Cardiac fibroblast (primary cell): ENCODE measurements at regions not wholly inside any gene's neighbourhood (a gene's known extent, or its start where the extent isn't known, plus 50 kb on each side); places are given as distances from the start of the nearest gene placed in this dataset.

Source experiments
- DNase-seq, 2 donors: peaks; one replicate each; pipeline versions ENCODE4 v3.0.0 to v3.0.0-alpha.2; 2010; ENCODE audit warnings: low read depth in 2 of 2
- H3K4me3 ChIP-seq, 2 donors: replicated peaks in 1 of 2; 1 replicate in 1 of 2; 2 replicates in 1 of 2; pipeline ENCODE4 v1.5.1; 2011; ENCODE audit warnings: low read depth in 2 of 2, low read length in 2 of 2, mild to moderate bottlenecking in 2 of 2, moderate library complexity in 1 of 2
- TF ChIP-seq, protein P1 (sequence below): IDR thresholded peaks from one replicate; pipeline ENCODE4 v1.5.1; 2011; ENCODE audit warnings: low read depth, mild to moderate bottlenecking, low read length, inconsistent platforms

DNA sequence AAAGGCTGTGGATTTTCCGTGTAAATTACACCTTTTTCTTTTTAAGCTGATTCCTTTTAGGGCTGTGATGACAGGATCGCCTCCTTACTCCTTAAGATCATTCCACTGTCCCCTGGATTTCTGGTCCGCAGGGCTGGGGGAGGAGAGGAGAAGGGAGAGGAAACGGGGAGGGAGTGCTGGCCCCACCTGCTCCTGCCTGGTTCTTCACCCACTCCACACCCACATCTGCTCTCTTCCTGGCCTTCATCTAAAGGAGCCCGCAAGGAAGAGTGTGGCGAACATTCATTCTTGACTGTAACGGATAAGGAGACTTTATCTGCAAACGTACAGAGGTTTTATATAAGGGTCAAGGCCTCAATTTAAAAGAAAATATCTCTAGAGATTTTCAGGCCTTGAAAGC, 242.0 kb downstream of the RHOU start:
- TF ChIP-seq, protein P1, sequence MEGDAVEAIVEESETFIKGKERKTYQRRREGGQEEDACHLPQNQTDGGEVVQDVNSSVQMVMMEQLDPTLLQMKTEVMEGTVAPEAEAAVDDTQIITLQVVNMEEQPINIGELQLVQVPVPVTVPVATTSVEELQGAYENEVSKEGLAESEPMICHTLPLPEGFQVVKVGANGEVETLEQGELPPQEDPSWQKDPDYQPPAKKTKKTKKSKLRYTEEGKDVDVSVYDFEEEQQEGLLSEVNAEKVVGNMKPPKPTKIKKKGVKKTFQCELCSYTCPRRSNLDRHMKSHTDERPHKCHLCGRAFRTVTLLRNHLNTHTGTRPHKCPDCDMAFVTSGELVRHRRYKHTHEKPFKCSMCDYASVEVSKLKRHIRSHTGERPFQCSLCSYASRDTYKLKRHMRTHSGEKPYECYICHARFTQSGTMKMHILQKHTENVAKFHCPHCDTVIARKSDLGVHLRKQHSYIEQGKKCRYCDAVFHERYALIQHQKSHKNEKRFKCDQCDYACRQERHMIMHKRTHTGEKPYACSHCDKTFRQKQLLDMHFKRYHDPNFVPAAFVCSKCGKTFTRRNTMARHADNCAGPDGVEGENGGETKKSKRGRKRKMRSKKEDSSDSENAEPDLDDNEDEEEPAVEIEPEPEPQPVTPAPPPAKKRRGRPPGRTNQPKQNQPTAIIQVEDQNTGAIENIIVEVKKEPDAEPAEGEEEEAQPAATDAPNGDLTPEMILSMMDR = no peak
- no peak overlapping the region for H3K4me3 ChIP-seq
- DNase-seq = no peak

DNA sequence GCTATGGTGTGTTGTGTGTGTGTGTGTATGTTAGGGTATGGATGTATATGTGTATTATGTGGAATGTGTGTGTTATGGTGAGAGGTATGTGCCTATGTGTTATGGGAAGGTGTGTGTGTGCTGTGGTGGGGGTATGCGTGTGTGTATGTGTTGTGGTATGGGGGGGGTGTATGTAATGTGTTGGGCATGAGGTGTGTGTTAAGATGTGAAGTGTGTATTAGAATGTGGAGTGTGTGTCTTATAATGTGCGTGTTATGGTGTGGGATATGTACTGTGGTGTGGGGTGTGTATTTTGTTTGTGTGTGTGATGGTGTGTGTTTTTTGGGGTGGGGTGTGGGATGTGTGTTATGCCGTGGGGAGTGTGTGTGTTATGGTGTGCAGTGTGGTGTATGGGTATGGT, 242.5 kb downstream of the RHOU start:
- TF ChIP-seq, protein P1 = no peak
- no peak for DNase-seq
- no peak overlapping the region for H3K4me3 ChIP-seq

DNA sequence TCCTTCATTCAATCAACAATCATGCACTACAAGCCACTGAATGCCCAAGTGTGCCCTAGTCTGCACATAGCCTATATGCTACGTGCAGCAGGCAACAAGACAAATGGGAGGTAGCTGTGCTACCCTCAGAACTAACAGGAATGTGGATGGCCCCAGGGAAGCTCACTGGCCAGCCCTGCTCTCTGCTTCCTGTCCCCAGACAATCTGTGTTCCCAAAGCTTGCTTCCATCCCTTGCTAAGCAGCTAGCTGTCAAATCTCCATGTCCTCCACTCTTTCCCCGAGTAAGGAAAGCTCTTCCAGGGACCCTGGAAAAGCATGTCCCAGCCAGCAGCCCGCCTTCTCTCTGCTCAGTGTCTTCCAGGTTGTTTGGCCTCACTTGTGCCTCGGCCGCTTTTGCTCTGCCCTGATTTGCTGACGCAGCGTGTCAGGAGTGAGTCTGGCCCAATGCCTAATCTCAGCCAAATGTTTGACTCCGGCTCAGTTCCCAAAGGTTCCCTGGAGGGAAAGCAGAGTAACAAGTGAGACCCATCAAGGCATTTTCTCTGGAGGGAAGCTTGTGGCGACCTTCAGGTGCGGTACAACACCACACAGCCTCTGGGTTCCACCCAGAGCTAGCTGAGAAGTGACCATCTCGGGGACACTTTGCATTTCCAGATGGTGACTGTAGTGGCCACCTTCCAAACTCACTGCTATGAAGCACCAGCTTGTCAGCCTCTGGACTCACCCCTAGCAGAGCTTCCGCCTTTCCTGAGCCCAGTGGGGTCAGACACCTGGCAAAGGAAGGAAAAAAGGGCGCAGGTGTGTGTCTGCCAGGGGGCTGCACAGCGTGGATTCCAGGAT, 243.4 kb downstream of the RHOU start:
- TF ChIP-seq, protein P1 = no peak
- DNase-seq = peak in 1 of 2 donors; percentile 63
- H3K4me3 ChIP-seq = no peak overlapping the region

DNA sequence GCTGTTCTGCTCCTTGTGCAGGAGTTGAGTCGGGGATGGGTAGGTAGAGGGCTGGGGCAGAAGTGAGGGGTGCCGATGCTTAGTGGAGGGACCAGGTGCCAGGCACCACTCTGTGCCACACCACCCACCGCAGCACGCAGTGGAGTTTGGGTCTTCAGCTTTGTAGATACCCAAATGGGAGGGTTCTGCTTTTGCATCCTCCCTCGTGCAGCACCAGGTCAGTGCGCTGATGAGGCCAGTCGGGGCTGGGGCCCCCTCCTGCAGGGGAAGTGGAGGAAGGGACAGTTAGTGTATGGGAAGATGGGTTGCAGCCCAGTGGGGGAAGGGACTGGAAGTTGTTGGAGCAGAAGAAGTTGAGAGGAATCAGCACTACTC, 244.0 kb downstream of the RHOU start:
- TF ChIP-seq, protein P1 = no peak

DNA sequence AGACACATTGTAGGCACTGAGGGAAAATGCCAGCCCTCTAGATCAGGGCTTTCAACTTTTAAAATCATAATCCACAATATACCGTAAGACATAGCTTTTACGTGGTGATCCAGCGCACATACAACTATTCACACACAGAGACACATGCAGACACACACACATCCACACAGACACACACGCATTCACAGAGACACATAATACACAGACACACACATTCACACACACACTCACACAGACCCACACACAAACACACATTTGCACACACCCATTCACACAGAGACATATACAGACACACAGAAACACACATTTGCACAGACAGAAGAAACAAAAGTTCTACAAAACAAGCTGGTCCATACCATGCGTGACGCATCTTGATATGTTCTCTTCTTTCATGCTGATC, 244.5 kb downstream of the RHOU start:
- no peak for DNase-seq
- TF ChIP-seq, protein P1 = no peak
- H3K4me3 ChIP-seq = no peak overlapping the region

More for the DNA sequence above, 244.0 kb downstream of the RHOU start:
- DNase-seq = no peak
- H3K4me3 ChIP-seq = no peak overlapping the region

DNA sequence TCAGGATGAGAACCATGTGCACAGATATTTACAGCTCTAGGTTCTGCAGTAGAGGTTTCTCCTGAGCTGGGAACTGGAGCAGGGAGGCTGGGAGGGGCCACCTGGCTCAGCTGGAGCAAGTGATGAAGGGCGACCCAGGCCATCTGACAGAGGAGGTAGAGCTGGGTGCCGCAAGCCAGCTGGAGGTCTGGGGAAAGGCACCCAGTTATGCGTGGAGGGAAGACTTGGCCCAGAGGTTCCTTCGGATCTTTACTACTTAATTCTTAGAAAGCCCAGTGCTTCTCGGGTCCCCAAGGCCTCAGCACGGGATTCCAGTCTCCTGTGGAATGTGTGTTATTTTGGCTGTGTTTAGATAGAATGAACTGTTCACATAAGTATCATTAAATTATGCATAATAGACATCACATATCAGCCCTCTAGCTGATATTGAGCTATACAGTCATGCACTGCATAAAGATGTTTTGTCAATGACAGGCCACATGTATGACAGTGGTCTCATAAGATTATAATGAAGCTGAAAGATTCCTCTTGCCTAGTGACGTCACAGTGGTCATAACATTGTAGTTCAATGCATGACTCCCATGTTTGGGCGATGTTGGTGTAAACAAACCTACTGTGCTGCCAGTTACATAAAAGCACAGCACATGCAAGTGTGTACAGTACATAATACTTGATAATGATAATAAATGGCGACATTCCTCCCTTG, 245.1 kb downstream of the RHOU start:
- no peak overlapping the region for H3K4me3 ChIP-seq
- no peak for DNase-seq
- TF ChIP-seq, protein P1 = no peak
